Activated T-helper 1 cell treated with anti-CD3 and anti-CD28 coated beads, Interleukin-12 subunit alpha, Interleukin-12 subunit beta, Interleukin-2, Interleukin-4 antibody, amounts not matched to agents 30 ng/mL and 10 ng/mL and 1 ng/mL, durations not matched to agents 14 hours and 24 hours and 36 hours (primary cell): ENCODE measurements at regions not wholly inside any gene's neighbourhood (a gene's known extent, or its start where the extent isn't known, plus 50 kb on each side); places are given as distances from the start of the nearest gene placed in this dataset.

ENCODE experiments used
- DNase-seq: peaks from one replicate; pipeline ENCODE4 v3.0.0; 2021; ENCODE audit warnings: low spot score
- H3K27ac Mint-ChIP-seq: one replicate; pipeline ENCODE4 v1.8.0; 2021; ENCODE audit warnings: mild to moderate bottlenecking, mixed read lengths
- H3K27me3 Mint-ChIP-seq: one replicate; pipeline ENCODE4 v1.8.0; 2022; ENCODE audit warnings: mild to moderate bottlenecking, moderate library complexity, mixed read lengths; ENCODE audit not compliant: insufficient read depth
- H3K36me3 Mint-ChIP-seq: one replicate; pipeline ENCODE4 v1.8.0; 2021; ENCODE audit warnings: low read depth, mixed read lengths
- H3K4me1 Mint-ChIP-seq: one replicate; pipeline ENCODE4 v1.8.0; 2021; ENCODE audit warnings: low read depth, mixed read lengths
- H3K4me3 Mint-ChIP-seq: one replicate; pipeline ENCODE4 v1.8.0; 2021; ENCODE audit warnings: mild to moderate bottlenecking, moderate library complexity, mixed read lengths
- H3K9me3 Mint-ChIP-seq: one replicate; pipeline ENCODE4 v1.8.0; 2021; ENCODE audit warnings: mixed read lengths
- intact Hi-C: fragments of 100-400 bp; cut with micrococcal nuclease; formaldehyde crosslinking; loops from one replicate; pipeline ENCODE4 v1.15.1; 2024

DNA sequence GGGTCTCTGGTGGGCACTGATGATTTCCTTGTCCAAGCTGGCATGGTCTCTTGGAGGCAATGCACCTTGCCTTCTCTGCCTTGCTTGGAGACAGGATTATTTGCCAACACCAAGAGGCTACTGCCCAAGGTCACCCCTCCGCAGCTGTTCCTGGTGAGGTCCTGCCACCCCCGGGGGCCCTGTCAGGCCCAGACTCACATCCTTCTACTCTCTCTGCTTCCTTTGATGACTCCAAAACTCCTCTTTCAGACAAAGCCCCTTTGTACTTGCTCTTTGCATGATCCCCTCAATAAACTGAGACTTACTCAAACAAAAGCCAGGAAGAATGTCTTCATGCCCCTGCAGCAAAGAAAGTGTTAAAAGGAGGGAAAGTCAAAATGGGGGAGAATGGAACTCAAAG, 137.7 kb downstream of the MEX3B start:
- no peak for DNase-seq
- Mint-ChIP-seq H3K27me3 (peaks cover 7% of the 10 kb centered on the region), H3K4me1 (no peaks in the 10 kb centered on the region), H3K27ac (no peak overlapping the region), H3K4me3 (no peak overlapping the region), H3K36me3 (no peaks in the 10 kb centered on the region), H3K9me3 (no peaks in the 10 kb centered on the region)
- intact Hi-C loops: no loop called here

DNA sequence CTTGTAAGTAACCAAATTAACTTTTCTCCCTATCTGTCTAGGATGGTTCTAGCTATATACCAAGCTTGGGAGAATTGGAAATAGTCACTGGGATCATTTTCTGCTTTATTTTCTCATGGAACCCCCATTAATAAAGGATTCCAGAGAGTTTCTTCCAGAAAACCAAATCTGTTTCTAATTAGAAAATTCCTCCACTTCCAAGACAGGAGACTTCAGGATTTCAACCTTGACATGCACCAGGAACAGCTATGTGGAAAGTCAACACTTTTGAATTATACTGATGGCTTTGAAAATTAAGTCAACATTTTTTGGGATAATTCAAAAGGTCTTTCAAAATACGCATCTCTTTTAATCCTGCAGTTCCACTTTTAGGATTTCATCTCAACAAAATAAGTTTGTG, 138.3 kb downstream of the MEX3B start:
- H3K9me3 Mint-ChIP-seq: no peaks in the 10 kb centered on the region
- H3K27me3 Mint-ChIP-seq: peaks cover 7% of the 10 kb centered on the region
- H3K4me1 Mint-ChIP-seq: no peaks in the 10 kb centered on the region
- H3K4me3 Mint-ChIP-seq: no peak overlapping the region
- H3K27ac Mint-ChIP-seq: no peak overlapping the region
- no peaks in the 10 kb centered on the region for H3K36me3 Mint-ChIP-seq
- intact Hi-C loops: no loop called here
- DNase-seq: no peak

DNA sequence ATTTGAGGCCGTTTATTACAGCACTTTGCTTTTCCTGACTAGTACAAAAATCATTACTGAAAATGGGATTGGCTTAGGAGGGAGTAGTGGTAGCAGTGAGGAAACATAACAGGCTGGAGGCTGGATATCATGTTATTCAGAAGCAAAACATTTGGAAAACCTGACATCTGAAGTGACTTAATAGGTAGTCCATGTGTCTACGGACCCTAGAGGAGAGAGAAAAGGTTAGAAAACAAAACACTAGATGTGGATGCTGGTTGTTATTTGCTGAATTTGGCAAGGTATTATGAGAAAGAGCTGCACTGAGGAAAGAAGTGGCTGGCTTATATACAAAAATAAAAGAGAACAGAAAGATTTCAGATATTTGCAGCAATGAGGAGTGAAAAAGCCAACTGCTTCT, 139.9 kb downstream of the MEX3B start:
- Mint-ChIP-seq H3K9me3 (no peaks in the 10 kb centered on the region), H3K4me1 (no peaks in the 10 kb centered on the region), H3K4me3 (no peak overlapping the region), H3K27me3 (peaks cover 5% of the 10 kb centered on the region), H3K27ac (no peak overlapping the region), H3K36me3 (no peaks in the 10 kb centered on the region)
- intact Hi-C loops: no loop called here
- DNase-seq: no peak

DNA sequence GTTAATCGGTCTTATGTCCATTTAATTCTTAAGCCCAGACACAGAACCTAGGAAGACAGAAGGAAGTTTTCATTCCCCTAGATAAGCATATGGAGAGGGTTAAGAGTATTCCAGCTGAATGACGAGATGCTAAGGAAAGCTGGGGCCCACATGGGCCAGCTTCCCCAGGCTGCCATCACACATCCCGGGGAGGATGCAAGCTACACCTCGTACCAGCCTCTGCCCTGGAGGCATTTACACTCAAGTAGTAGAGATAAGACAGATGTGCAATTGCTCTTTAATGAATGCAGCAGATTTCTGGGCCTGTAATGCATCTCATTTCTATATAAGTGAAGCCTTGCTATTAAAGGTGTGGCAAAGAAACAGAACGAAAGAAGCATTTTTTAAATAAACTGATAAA, 144.5 kb downstream of the MEX3B start:
- Mint-ChIP-seq H3K27ac (no peak overlapping the region), H3K4me1 (no peaks in the 10 kb centered on the region), H3K36me3 (no peaks in the 10 kb centered on the region), H3K27me3 (peaks cover 5% of the 10 kb centered on the region), H3K4me3 (no peak overlapping the region), H3K9me3 (no peaks in the 10 kb centered on the region)
- intact Hi-C loops: no loop called here
- no peak for DNase-seq

DNA sequence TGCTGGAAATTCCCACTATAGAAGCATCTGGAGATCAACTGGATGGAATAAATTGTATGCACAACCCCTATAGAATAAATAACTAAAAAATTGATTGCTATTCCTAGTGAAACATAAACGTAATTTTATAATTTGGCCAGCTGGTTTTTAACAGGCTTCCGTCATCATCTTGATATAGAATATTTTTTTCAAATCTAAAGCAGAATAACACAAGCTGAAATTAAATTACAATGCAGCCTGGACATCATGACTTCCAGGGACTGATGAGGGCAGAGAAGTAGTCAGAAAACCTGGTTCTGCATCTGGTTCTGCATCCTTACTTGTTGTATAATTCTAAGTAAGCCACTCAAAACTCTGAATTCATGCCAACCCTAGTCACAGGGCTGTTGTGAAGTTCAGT, 146.1 kb downstream of the MEX3B start:
- no peak for DNase-seq
- H3K27me3 Mint-ChIP-seq: peaks cover 7% of the 10 kb centered on the region
- H3K36me3 Mint-ChIP-seq: no peaks in the 10 kb centered on the region
- H3K9me3 Mint-ChIP-seq: no peaks in the 10 kb centered on the region
- H3K4me3 Mint-ChIP-seq: no peak overlapping the region
- no peak overlapping the region for H3K27ac Mint-ChIP-seq
- no peaks in the 10 kb centered on the region for H3K4me1 Mint-ChIP-seq
- intact Hi-C loops: no loop called here

DNA sequence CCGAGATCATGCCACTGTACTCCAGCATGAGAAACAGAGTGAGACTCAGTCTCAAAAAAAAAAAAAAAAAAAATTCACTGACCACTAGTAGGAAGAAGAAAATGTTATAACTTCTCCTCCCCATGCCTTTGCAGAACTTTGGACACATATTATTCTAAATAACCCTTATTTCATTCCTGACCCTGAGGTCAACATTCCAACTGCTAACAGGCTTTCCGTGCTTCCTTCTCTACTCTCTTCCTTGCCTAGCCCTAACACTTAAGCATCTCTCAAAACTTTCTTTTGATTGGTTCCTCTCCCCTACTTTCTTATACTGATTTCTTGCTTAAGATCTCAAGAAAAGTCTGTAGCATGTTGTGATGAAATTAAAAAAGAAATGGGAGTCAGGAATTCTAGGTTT, 146.8 kb downstream of the MEX3B start:
- H3K27me3 Mint-ChIP-seq: peaks cover 7% of the 10 kb centered on the region
- no peaks in the 10 kb centered on the region for H3K36me3 Mint-ChIP-seq
- no peak overlapping the region for H3K27ac Mint-ChIP-seq
- H3K4me1 Mint-ChIP-seq: no peaks in the 10 kb centered on the region
- H3K4me3 Mint-ChIP-seq: no peak overlapping the region
- no peak for DNase-seq
- H3K9me3 Mint-ChIP-seq: no peaks in the 10 kb centered on the region
- intact Hi-C loops: no loop called here

DNA sequence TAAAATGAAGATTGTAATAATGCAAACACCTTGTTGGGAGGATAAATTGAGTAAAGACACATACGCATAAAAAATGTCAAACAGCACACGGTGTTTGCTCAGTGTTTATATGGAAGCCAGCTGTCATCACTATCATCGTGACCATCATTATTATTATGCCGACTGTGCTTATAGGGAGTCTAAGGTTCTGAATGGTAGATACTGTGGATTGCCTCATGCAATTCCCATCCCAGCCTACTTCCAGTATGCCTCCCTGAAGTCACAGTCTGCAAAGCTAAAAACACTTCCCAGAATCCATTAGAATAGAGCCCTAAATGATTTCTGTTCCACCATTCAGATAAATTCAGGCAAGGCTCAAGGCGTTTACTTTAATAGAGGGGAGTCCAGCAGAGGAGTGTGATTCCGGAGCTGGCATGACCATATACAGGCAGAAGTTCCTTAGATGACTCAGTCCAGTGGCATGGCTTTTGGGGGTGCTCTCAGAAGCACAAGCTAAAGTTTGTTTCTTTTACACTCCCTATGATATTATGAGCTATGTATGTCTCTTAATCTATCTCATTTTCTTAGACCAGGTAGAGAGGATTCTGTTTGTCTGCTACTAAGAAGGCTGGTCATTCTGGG, 148.7 kb downstream of the MEX3B start:
- H3K4me1 Mint-ChIP-seq: no peaks in the 10 kb centered on the region
- H3K36me3 Mint-ChIP-seq: no peaks in the 10 kb centered on the region
- H3K9me3 Mint-ChIP-seq: no peaks in the 10 kb centered on the region
- no peak overlapping the region for H3K4me3 Mint-ChIP-seq
- intact Hi-C loops: loop anchor here (2.0 kb wide), 1 partner anchor 78 kb away; no protein-coding TSS in a partner anchor
- H3K27ac Mint-ChIP-seq: no peak overlapping the region
- no peak for DNase-seq
- peaks cover 2% of the 10 kb centered on the region for H3K27me3 Mint-ChIP-seq

DNA sequence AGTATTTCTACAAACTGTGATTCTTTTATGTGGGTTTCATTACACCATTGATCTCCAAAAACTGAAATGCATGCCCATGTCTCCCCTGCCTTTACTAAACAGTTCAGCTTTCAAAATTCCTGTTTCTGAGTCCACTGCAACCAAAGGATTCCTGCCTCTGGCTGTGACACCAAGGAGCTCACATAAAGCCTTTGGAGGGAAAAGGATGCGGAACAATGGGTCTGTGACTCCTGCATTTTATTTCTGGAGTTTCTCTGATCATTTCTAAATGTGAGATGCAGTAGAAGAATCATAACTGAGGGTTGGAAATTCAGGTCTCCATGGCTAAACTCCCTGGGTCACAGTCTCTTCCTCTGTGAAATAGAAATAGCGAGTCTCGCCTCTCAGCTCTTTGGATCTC, 149.5 kb downstream of the MEX3B start:
- intact Hi-C loops: loop anchor here (2.0 kb wide), 1 partner anchor 78 kb away; no protein-coding TSS in a partner anchor
- DNase-seq: no peak
- Mint-ChIP-seq H3K4me1 (no peaks in the 10 kb centered on the region), H3K27ac (no peak overlapping the region), H3K36me3 (no peaks in the 10 kb centered on the region), H3K4me3 (no peak overlapping the region), H3K27me3 (peaks cover 2% of the 10 kb centered on the region), H3K9me3 (no peaks in the 10 kb centered on the region)

DNA sequence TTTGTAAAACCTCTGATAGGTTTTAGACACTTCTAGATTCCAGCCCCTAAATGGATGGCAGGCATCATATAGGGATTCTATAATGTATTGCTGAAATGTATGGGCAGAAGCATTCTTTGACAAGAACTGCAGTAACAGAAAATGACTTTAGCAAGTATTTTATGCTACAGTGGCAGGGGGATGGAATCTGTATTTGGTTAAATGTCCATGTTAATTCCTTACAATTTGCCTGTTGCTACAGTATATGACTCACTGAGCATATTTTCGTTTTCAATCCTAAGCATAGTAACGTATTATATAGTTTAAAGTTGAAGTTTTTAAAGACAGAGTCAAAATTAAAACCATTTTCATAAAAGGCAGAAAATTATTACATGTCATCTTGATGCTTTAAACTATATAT, 150.1 kb downstream of the MEX3B start:
- Mint-ChIP-seq H3K36me3 (no peaks in the 10 kb centered on the region), H3K4me3 (no peak overlapping the region), H3K27ac (no peak overlapping the region), H3K4me1 (no peaks in the 10 kb centered on the region), H3K27me3 (peaks cover 2% of the 10 kb centered on the region), H3K9me3 (no peaks in the 10 kb centered on the region)
- no peak for DNase-seq
- intact Hi-C loops: loop anchor here (2.0 kb wide), 1 partner anchor 77 kb away; no protein-coding TSS in a partner anchor

DNA sequence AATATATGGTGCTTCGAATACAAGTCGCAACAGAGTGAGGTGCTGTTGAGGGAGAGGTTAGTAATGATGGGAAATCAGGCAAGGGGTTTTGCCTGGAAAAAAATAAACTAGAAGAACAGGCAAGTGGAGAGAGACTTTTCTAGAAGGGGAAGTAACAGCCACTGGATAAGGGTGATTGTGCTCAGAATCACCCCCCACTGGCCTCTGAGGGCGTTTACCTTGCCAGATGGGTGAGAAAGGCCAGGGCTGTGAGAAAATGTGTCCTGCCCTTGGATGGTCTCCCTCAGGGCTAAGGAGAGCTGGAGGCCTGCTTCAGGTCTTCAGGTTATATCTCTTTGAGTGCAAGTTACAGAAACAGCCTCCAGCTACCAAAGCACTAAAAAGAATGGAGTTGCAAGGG, 151.8 kb downstream of the MEX3B start:
- no peak for DNase-seq
- no peaks in the 10 kb centered on the region for H3K4me1 Mint-ChIP-seq
- H3K27ac Mint-ChIP-seq: no peak overlapping the region
- H3K9me3 Mint-ChIP-seq: no peaks in the 10 kb centered on the region
- no peak overlapping the region for H3K4me3 Mint-ChIP-seq
- intact Hi-C loops: no loop called here
- no peaks in the 10 kb centered on the region for H3K36me3 Mint-ChIP-seq
- peaks cover 2% of the 10 kb centered on the region for H3K27me3 Mint-ChIP-seq

DNA sequence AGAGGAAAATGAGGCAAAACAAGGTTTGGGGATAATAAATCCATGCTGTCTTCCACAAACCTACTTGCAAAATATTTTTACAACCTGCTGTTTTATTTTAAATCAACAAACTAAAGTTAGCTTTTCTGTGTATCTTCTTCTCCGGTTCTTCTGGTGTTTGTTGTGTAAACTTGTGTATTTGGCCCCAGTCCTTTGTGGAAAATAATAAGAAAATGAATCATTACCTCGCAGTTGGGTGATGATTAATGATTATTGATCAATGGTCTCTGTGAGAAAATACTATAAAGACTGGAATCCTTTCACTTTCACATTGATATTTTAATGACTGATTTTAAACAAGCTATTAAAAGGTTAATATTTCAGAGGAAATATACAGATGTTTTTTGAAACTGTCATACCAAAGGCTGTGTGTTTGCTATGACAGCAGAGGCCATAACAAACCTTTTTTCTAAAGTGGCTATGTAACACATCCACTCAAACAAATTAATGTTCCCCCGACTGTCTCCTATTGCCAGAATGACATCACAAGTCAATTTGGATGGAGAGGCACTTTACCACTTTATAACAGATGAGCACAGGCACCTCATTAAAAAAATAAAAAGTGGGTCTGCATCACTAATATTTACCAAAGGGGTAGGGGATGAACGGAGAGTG, 152.5 kb downstream of the MEX3B start:
- Mint-ChIP-seq H3K27ac (no peak overlapping the region), H3K4me3 (no peak overlapping the region), H3K27me3 (peaks cover 2% of the 10 kb centered on the region), H3K4me1 (no peaks in the 10 kb centered on the region), H3K36me3 (no peaks in the 10 kb centered on the region), H3K9me3 (no peaks in the 10 kb centered on the region)
- DNase-seq: no peak
- intact Hi-C loops: no loop called here

DNA sequence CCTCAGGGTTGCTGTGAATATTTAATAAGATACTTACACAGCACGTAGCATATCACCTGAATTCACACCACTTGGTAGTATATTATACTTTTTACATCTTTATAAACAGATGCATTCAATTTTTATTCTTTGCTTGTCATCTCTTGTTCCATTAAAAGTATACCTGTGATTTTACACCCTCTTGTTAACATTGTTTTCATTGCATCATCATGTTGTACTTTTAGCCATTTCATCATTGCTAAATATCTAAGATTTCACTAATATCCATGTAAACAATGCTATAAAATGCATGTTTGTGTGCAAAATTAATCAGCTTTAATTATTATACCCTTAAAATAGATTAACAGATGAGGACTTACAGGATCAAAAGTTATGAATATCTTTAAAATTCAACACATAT, 155.3 kb downstream of the MEX3B start:
- intact Hi-C loops: no loop called here
- H3K27ac Mint-ChIP-seq: no peak overlapping the region

DNA sequence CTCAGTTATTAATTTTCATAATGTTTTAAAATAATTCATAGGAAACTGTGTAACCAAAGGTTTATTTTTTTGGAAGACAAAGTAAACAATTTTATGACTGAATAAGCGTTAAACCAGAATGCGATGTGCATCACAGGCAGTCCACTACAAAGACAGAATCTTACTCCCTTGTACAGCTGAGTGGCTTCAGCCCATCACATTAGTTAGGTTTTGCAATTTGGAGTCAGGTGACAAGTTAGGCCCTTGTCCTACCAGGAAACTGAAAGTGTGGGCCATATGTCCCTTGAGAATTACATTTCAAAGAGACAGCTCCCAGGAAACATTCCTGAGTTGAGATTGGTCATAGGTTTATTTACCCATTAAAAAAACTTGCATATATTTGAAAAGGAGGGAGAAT, 156.3 kb downstream of the MEX3B start:
- no peak overlapping the region for H3K4me3 Mint-ChIP-seq
- intact Hi-C loops: no loop called here
- no peaks in the 10 kb centered on the region for H3K27me3 Mint-ChIP-seq
- no peaks in the 10 kb centered on the region for H3K4me1 Mint-ChIP-seq
- no peak overlapping the region for H3K27ac Mint-ChIP-seq
- H3K9me3 Mint-ChIP-seq: no peaks in the 10 kb centered on the region
- H3K36me3 Mint-ChIP-seq: no peaks in the 10 kb centered on the region
- no peak for DNase-seq

More for the DNA sequence above, 155.3 kb downstream of the MEX3B start:
- Mint-ChIP-seq H3K4me1 (no peaks in the 10 kb centered on the region), H3K4me3 (no peak overlapping the region), H3K9me3 (no peaks in the 10 kb centered on the region), H3K27me3 (peaks cover 2% of the 10 kb centered on the region), H3K36me3 (no peaks in the 10 kb centered on the region)
- no peak for DNase-seq
